ENCODE measurements at regions not wholly inside any gene's neighbourhood (a gene's known extent, or its start where the extent isn't known, plus 50 kb on each side); places are given as distances from the start of the nearest gene placed in this dataset.
"Not testable (repeated sequence)": the region's sequence is repeated elsewhere in the genome, so short reads cannot be mapped to it uniquely, and the experiment has no call there.

- no peak overlapping the region for H3K4me3 Mint-ChIP-seq
- ATAC-seq (replicated peaks), result no peak
- no peak overlapping the region for H3K27ac Mint-ChIP-seq
These were observed 509.8 kb downstream of the AMY1C start for GRCh38 chr1:104259481-104259880.

GRCh38 chr1:104263110-104263509 lies 513.4 kb downstream of the AMY1C start:
- not testable (repeated sequence) for H3K36me3 Mint-ChIP-seq; H3K27me3 Mint-ChIP-seq; H3K27ac Mint-ChIP-seq; DNase-seq; H3K4me1 Mint-ChIP-seq; ATAC-seq (replicated peaks); H3K4me3 Mint-ChIP-seq; H3K9me3 Mint-ChIP-seq

More at GRCh38 chr1:104259481-104259880, 509.8 kb downstream of the AMY1C start:
- H3K27me3 Mint-ChIP-seq, result no peaks in the 10 kb centered on the region
- H3K36me3 Mint-ChIP-seq, result no peaks in the 10 kb centered on the region
- H3K4me1 Mint-ChIP-seq, result no peaks in the 10 kb centered on the region
- H3K9me3 Mint-ChIP-seq, result peaks cover 7 to 8% of the 10 kb centered on the region in 2 donors
- DNase-seq, result no peak

- Mint-ChIP-seq H3K4me1 (no peaks in the 10 kb centered on the region), H3K36me3 (no peaks in the 10 kb centered on the region), H3K27me3 (no peaks in the 10 kb centered on the region), H3K4me3 (no peak overlapping the region), H3K9me3 (peaks cover 7 to 8% of the 10 kb centered on the region in 2 donors), H3K27ac (no peak overlapping the region)
- ATAC-seq (replicated peaks) (no peak), DNase-seq (no peak)
These were observed 514.8 kb downstream of the AMY1C start for GRCh38 chr1:104264521-104264920.

- no peak for ATAC-seq (replicated peaks)
- no peak overlapping the region for H3K27ac Mint-ChIP-seq
These were observed 515.5 kb downstream of the AMY1C start for GRCh38 chr1:104265163-104265562.

GRCh38 chr1:104266612-104267011 lies 516.9 kb downstream of the AMY1C start:
- H3K27ac Mint-ChIP-seq, result no peak overlapping the region
- ATAC-seq (replicated peaks) (no peak), DNase-seq (no peak)
- no peak overlapping the region for H3K4me3 Mint-ChIP-seq
- no peaks in the 10 kb centered on the region for H3K4me1 Mint-ChIP-seq
- H3K36me3 Mint-ChIP-seq, result no peaks in the 10 kb centered on the region
- no peaks in the 10 kb centered on the region for H3K27me3 Mint-ChIP-seq
- peaks cover 4 to 5% of the 10 kb centered on the region in 2 donors for H3K9me3 Mint-ChIP-seq

More at GRCh38 chr1:104265163-104265562, 515.5 kb downstream of the AMY1C start:
- H3K4me3 Mint-ChIP-seq, result no peak overlapping the region
- H3K36me3 Mint-ChIP-seq, result no peaks in the 10 kb centered on the region
- peaks cover 7 to 8% of the 10 kb centered on the region in 2 donors for H3K9me3 Mint-ChIP-seq
- DNase-seq, result no peak
- no peaks in the 10 kb centered on the region for H3K4me1 Mint-ChIP-seq
- no peaks in the 10 kb centered on the region for H3K27me3 Mint-ChIP-seq

GRCh38 chr1:104288322-104288721 lies 538.6 kb downstream of the AMY1C start:
- H3K4me1 Mint-ChIP-seq; H3K9me3 Mint-ChIP-seq; H3K36me3 Mint-ChIP-seq; ATAC-seq (replicated peaks); DNase-seq; H3K27ac Mint-ChIP-seq; H3K4me3 Mint-ChIP-seq; H3K27me3 Mint-ChIP-seq: not testable (repeated sequence)

- Mint-ChIP-seq H3K9me3 (no peaks in the 10 kb centered on the region), H3K4me3 (no peak overlapping the region)
These were observed 541.5 kb downstream of the AMY1C start for GRCh38 chr1:104291156-104291555.

GRCh38 chr1:104294259-104294658 lies 544.6 kb downstream of the AMY1C start:
- no peaks in the 10 kb centered on the region for H3K9me3 Mint-ChIP-seq
- ATAC-seq (replicated peaks) (no peak), DNase-seq (no peak)
- H3K27ac Mint-ChIP-seq, result no peak overlapping the region
- H3K4me1 Mint-ChIP-seq, result no peaks in the 10 kb centered on the region
- no peaks in the 10 kb centered on the region for H3K36me3 Mint-ChIP-seq
- no peaks in the 10 kb centered on the region for H3K27me3 Mint-ChIP-seq
- no peak overlapping the region for H3K4me3 Mint-ChIP-seq

More at GRCh38 chr1:104291156-104291555, 541.5 kb downstream of the AMY1C start:
- Mint-ChIP-seq H3K27me3 (no peaks in the 10 kb centered on the region), H3K36me3 (no peaks in the 10 kb centered on the region), H3K27ac (no peak overlapping the region), H3K4me1 (no peaks in the 10 kb centered on the region)
- DNase-seq (no peak), ATAC-seq (replicated peaks) (no peak)

GRCh38 chr1:104295511-104295910 lies 545.8 kb downstream of the AMY1C start:
- H3K27ac Mint-ChIP-seq, result no peak overlapping the region
- ATAC-seq (replicated peaks), result no peak

GRCh38 chr1:104309673-104310072 lies 560.0 kb downstream of the AMY1C start:
- ATAC-seq (replicated peaks) (no peak), DNase-seq (no peak)
- H3K9me3 Mint-ChIP-seq, result peaks cover 4 to 5% of the 10 kb centered on the region in 2 donors
- no peaks in the 10 kb centered on the region for H3K27me3 Mint-ChIP-seq
- H3K36me3 Mint-ChIP-seq, result no peaks in the 10 kb centered on the region
- H3K4me1 Mint-ChIP-seq, result no peaks in the 10 kb centered on the region
- no peak overlapping the region for H3K27ac Mint-ChIP-seq
- no peak overlapping the region for H3K4me3 Mint-ChIP-seq

More at GRCh38 chr1:104295511-104295910, 545.8 kb downstream of the AMY1C start:
- H3K27me3 Mint-ChIP-seq, result no peaks in the 10 kb centered on the region
- no peak overlapping the region for H3K4me3 Mint-ChIP-seq
- no peak for DNase-seq
- no peaks in the 10 kb centered on the region for H3K36me3 Mint-ChIP-seq
- H3K9me3 Mint-ChIP-seq, result no peaks in the 10 kb centered on the region
- no peaks in the 10 kb centered on the region for H3K4me1 Mint-ChIP-seq

GRCh38 chr1:104315823-104316222 lies 566.1 kb downstream of the AMY1C start:
- ATAC-seq (replicated peaks), result no peak
- H3K9me3 Mint-ChIP-seq, result peaks cover 6 to 12% of the 10 kb centered on the region in 2 donors
- H3K4me3 Mint-ChIP-seq, result no peak overlapping the region

GRCh38 chr1:104322131-104322530 lies 572.4 kb downstream of the AMY1C start:
- no peaks in the 10 kb centered on the region for H3K4me1 Mint-ChIP-seq
- no peaks in the 10 kb centered on the region for H3K27me3 Mint-ChIP-seq
- no peaks in the 10 kb centered on the region for H3K36me3 Mint-ChIP-seq
- no peak overlapping the region for H3K4me3 Mint-ChIP-seq
- H3K27ac Mint-ChIP-seq, result no peak overlapping the region
- ATAC-seq (replicated peaks) (no peak), DNase-seq (no peak)
- peaks cover 4 to 8% of the 10 kb centered on the region in 2 donors for H3K9me3 Mint-ChIP-seq

More at GRCh38 chr1:104315823-104316222, 566.1 kb downstream of the AMY1C start:
- Mint-ChIP-seq H3K4me1 (no peaks in the 10 kb centered on the region), H3K27me3 (no peaks in the 10 kb centered on the region), H3K27ac (no peak overlapping the region), H3K36me3 (no peaks in the 10 kb centered on the region)
- no peak for DNase-seq

- Mint-ChIP-seq H3K27ac (no peak overlapping the region), H3K36me3 (no peaks in the 10 kb centered on the region), H3K9me3 (peaks cover 0 to 2% of the 10 kb centered on the region in 2 donors), H3K4me1 (no peaks in the 10 kb centered on the region), H3K4me3 (no peak overlapping the region), H3K27me3 (no peaks in the 10 kb centered on the region)
- DNase-seq (no peak), ATAC-seq (replicated peaks) (no peak)
These were observed 579.6 kb downstream of the AMY1C start for GRCh38 chr1:104329278-104329677.

- no peaks in the 10 kb centered on the region for H3K4me1 Mint-ChIP-seq
- no peaks in the 10 kb centered on the region for H3K27me3 Mint-ChIP-seq
- no peak for ATAC-seq (replicated peaks)
- no peak overlapping the region for H3K4me3 Mint-ChIP-seq
- H3K27ac Mint-ChIP-seq, result no peak overlapping the region
- peaks cover 3 to 6% of the 10 kb centered on the region in 2 donors for H3K9me3 Mint-ChIP-seq
- no peak for DNase-seq
- no peaks in the 10 kb centered on the region for H3K36me3 Mint-ChIP-seq
These were observed 582.1 kb downstream of the AMY1C start for GRCh38 chr1:104331763-104332162.

GRCh38 chr1:104337927-104338326 lies 588.2 kb downstream of the AMY1C start:
- not testable (repeated sequence) for ATAC-seq (replicated peaks); H3K4me3 Mint-ChIP-seq; DNase-seq; H3K4me1 Mint-ChIP-seq; H3K27ac Mint-ChIP-seq; H3K9me3 Mint-ChIP-seq; H3K27me3 Mint-ChIP-seq; H3K36me3 Mint-ChIP-seq

- ATAC-seq (replicated peaks) (no peak), DNase-seq (no peak)
- H3K4me3 Mint-ChIP-seq, result no peak overlapping the region
- H3K36me3 Mint-ChIP-seq, result no peaks in the 10 kb centered on the region
- H3K4me1 Mint-ChIP-seq, result no peaks in the 10 kb centered on the region
- H3K27ac Mint-ChIP-seq, result no peak overlapping the region
- H3K9me3 Mint-ChIP-seq, result peaks cover 6 to 8% of the 10 kb centered on the region in 2 donors
- no peaks in the 10 kb centered on the region for H3K27me3 Mint-ChIP-seq
These were observed 592.2 kb downstream of the AMY1C start for GRCh38 chr1:104341944-104342343.

Data from stimulated activated naive B cell treated with anti-CD40 and anti-IgM and Interleukin-4, amounts not matched to agents 10 μg/mL and 1 μg/mL and 100 μg/mL, for 72 hours (primary cell).